GM12878 (cell line): ENCODE measurements at regions not wholly inside any gene's neighbourhood (a gene's known extent, or its start where the extent isn't known, plus 50 kb on each side); places are given as distances from the start of the nearest gene placed in this dataset.

ENCODE experiments used
- ASH2L ChIP-seq: fragments of 300-600, 200-600 bp; sonication (generic); IDR thresholded peaks from 2 replicates; pipeline ENCODE4 v1.6.1; 2017; ENCODE audit warnings: low read depth, mild to moderate bottlenecking, borderline replicate concordance
- RELA ChIP-seq: fragments of 450-650 bp; IDR thresholded peaks from 2 replicates; pipeline ENCODE4 v1.8.0; 2014; ENCODE audit warnings: borderline replicate concordance; ENCODE audit not compliant: partially characterized antibody

GRCh38 chr4:30836231-30836630, 116.1 kb downstream of the PCDH7 start:
- TF ChIP-seq ASH2L (no peak), RELA (no peak)
